K562 (cell line): ENCODE measurements at regions not wholly inside any gene's neighbourhood (a gene's known extent, or its start where the extent isn't known, plus 50 kb on each side); places are given as distances from the start of the nearest gene placed in this dataset.

Experiments
- ATAC-seq: fragments of 200-7000 bp; cut with Tn5 transposase; 3 replicates; pipeline ENCODE4 v1.9.1; 2020; ENCODE audit warnings: moderate library complexity
- BruUV-seq: library from RNA; stranded (reverse); fragments of 400-500 nt; replicated peaks from 2 replicates; lab custom pipeline; 2021; lab: Mats Ljungman, UMichigan
- CTCF ChIA-PET: fragments of 300-600 bp; formaldehyde crosslinking; extraction: SDS; loops from one replicate; lab custom pipeline; 2021; ENCODE audit warnings: low intra/inter-chr PET ratio; lab: Yijun Ruan, JAX
- POLR2A ChIA-PET: fragments of 300-600, 350-650 bp; sonication (Branson Sonifier 250); formaldehyde crosslinking; extraction: SDS; loops from one replicate; lab custom pipeline; 2021; ENCODE audit warnings: antibody characterized with exemption, inconsistent platforms; lab: Yijun Ruan, JAX
- DNase-seq, 4 experiments: peaks; one replicate each; pipeline versions ENCODE4 v3.0.0 to v3.0.0-alpha.2; 2011 to 2018; ENCODE audit warnings: low spot score in 3 of 4, mixed read lengths in 3 of 4; ENCODE audit errors: extremely low read depth in 1 of 4
- FAIRE-seq: peaks from 2 replicates; lab custom pipeline; 2011; peaks lifted over from hg19 to GRCh38; lab: Jason Lieb, UNC
- H2AFZ ChIP-seq: 2 replicates; pipeline ENCODE4 v1.6.0; 2011; ENCODE audit warnings: low read depth, low read length, control low read depth, inconsistent platforms
- H3K27ac ChIP-seq: fragments of 200-600 bp; 3 replicates; pipeline ENCODE4 v1.8.0; 2011; ENCODE audit warnings: low read depth, mild to moderate bottlenecking, control low read depth, inconsistent platforms, low read length, moderate library complexity, mixed read lengths; ENCODE audit errors: extremely low read depth
- H3K27me3 ChIP-seq, 2 experiments: fragments of 300-600 bp in 1 of 2; 2 replicates in 1 of 2; 3 replicates in 1 of 2; pipeline versions ENCODE4 v1.6.0 to v1.8.0; 2011; ENCODE audit warnings: inconsistent platforms in 2 of 2, low read length in 2 of 2, mild to moderate bottlenecking in 1 of 2, mixed read lengths in 1 of 2, moderate library complexity in 1 of 2; ENCODE audit not compliant: control insufficient read depth in 2 of 2, insufficient read depth in 2 of 2
- H3K36me3 ChIP-seq: fragments of 300-600 bp; 3 replicates; pipeline ENCODE4 v1.8.0; 2011; ENCODE audit warnings: mild to moderate bottlenecking, low read length, inconsistent platforms; ENCODE audit not compliant: control insufficient read depth, insufficient read depth
- H3K4me1 ChIP-seq, 2 experiments: fragments of 200-600 bp in 1 of 2; replicated peaks in 1 of 2; 2 replicates in 1 of 2; 3 replicates in 1 of 2; pipeline versions ENCODE4 v1.5.1 to v1.8.0; 2011; ENCODE audit warnings: inconsistent platforms in 2 of 2, low read length in 2 of 2, mild to moderate bottlenecking in 1 of 2, mixed read lengths in 1 of 2, moderate library complexity in 1 of 2; ENCODE audit not compliant: control insufficient read depth in 2 of 2, insufficient read depth in 2 of 2
- H3K4me2 ChIP-seq: 2 replicates; pipeline ENCODE4 v1.6.1; 2011; ENCODE audit warnings: low read length, control low read depth, inconsistent platforms, mixed read lengths; ENCODE audit not compliant: insufficient read depth
- H3K4me3 ChIP-seq: fragments of 200-600 bp; sonication (generic), shearing (Covaris generic); 2 replicates; pipeline ENCODE4 v1.5.1; 2016; ENCODE audit warnings: control low read depth, inconsistent platforms
- H3K79me2 ChIP-seq: fragments of 200-600 bp; 3 replicates; pipeline ENCODE4 v1.8.0; 2011; ENCODE audit warnings: low read length, inconsistent platforms; ENCODE audit not compliant: control insufficient read depth, insufficient read depth
- H3K9ac ChIP-seq, 2 experiments: 2 replicates each; pipeline versions ENCODE4 v1.6.0 to v1.6.1; 2011; ENCODE audit warnings: low read depth in 2 of 2, low read length in 2 of 2, control low read depth in 1 of 2, inconsistent platforms in 1 of 2, mild to moderate bottlenecking in 1 of 2, mixed read lengths in 1 of 2; ENCODE audit not compliant: insufficient read depth in 1 of 2
- H3K9me1 ChIP-seq: one replicate; pipeline ENCODE4 v1.6.0; 2011; ENCODE audit warnings: inconsistent platforms, mild to moderate bottlenecking, low read length, moderate library complexity; ENCODE audit not compliant: control insufficient read depth, insufficient read depth
- H3K9me3 ChIP-seq: replicated peaks from 2 replicates; pipeline ENCODE4 v1.5.1; 2011; ENCODE audit warnings: low read depth, low read length, inconsistent platforms; ENCODE audit not compliant: control insufficient read depth, insufficient read depth
- H4K20me1 ChIP-seq: replicated peaks from 2 replicates; pipeline ENCODE4 v1.6.1; 2011; ENCODE audit warnings: low read length, inconsistent platforms, mixed read lengths; ENCODE audit not compliant: control insufficient read depth, insufficient read depth
- ESRRA ChIP-seq: fragments of 450-650 bp; IDR thresholded peaks from 2 replicates; pipeline ENCODE4 v1.6.1; 2014; ENCODE audit warnings: low read depth, mild to moderate bottlenecking, moderate library complexity, borderline replicate concordance
- MCM2 ChIP-seq: fragments of 450-650 bp; IDR thresholded peaks from 2 replicates; pipeline ENCODE4 v1.6.1; 2017; ENCODE audit warnings: low read depth, mild to moderate bottlenecking
- MED1 ChIP-seq: sonication (generic); formaldehyde crosslinking; IDR thresholded peaks from 2 replicates; pipeline ENCODE4 v1.8.1; 2023; ENCODE audit warnings: missing genetic modification reagents, borderline replicate concordance
- PHF21A ChIP-seq: fragments of 450-650 bp; IDR thresholded peaks from 2 replicates; pipeline ENCODE4 v1.6.1; 2017; ENCODE audit warnings: low read depth, borderline replicate concordance
- POU5F1 ChIP-seq: fragments of 150-350 bp; IDR thresholded peaks from 2 replicates; pipeline ENCODE4 v1.6.1; 2014; ENCODE audit warnings: borderline replicate concordance, low read length, low read depth, mild to moderate bottlenecking; ENCODE audit not compliant: partially characterized antibody
- ZNF407 ChIP-seq: fragments of 450-650 bp; IDR thresholded peaks from 2 replicates; pipeline ENCODE4 v1.6.1; 2016; ENCODE audit warnings: low read depth
- ZNF785 ChIP-seq: fragments of 250-450 bp; sonication (Bioruptor Pico); IDR thresholded peaks from 2 replicates; pipeline ENCODE4 v1.4.0; 2020; ENCODE audit warnings: mild to moderate bottlenecking
- in situ Hi-C: fragments of 300-500 bp; cut with MboI; formaldehyde crosslinking; loops from 4 replicates; pipeline ENCODE4 v1.15.0; 2018; ENCODE audit warnings: inconsistent platforms, mixed read lengths
- intact Hi-C: fragments of 100-400 bp; cut with micrococcal nuclease; formaldehyde crosslinking; loops from 2 replicates; pipeline ENCODE4 v1.14.2; 2022
- TF ChIP-seq, protein P1 (sequence below): sonication (generic); formaldehyde crosslinking; IDR thresholded peaks from 2 replicates; pipeline ENCODE4 v1.8.1; 2023; ENCODE audit warnings: mild to moderate bottlenecking, missing genetic modification reagents, moderate library complexity
- TF ChIP-seq, protein P2 (sequence below): fragments of 450-650 bp; IDR thresholded peaks from 2 replicates; pipeline ENCODE4 v1.6.1; 2016; ENCODE audit warnings: antibody characterized with exemption

DNA sequence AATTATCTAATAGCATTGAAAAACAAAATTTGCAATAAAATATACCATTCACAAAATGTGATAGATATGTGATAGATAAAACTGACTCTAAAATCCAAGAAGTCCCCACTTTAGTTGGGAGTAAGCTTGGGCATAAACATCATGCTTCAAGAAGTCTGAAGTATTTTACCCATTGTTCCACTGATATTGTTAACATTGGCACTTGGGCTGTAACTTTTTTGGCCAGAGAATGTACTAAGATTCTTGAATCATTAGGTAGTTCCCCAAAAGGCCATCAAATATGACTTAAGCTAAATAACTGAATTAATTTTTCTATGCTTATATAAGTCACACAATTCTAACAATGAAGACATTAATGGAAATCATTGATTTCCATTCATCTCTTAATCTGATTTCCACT is 413.6 kb downstream of the CDH2 start:
- H2AFZ ChIP-seq = no peak overlapping the region
- H3K9me1 ChIP-seq = no peaks in the 10 kb centered on the region
- POLR2A ChIA-PET = no interaction called here
- H3K27me3 ChIP-seq = no peaks in the 10 kb centered on the region
- no peaks in the 10 kb centered on the region for H3K4me1 ChIP-seq
- intact Hi-C loops = no loop called here
- in situ Hi-C loops = no loop called here
- CTCF ChIA-PET = interaction anchor here (0.6 kb wide), 1 partner anchor 1795 kb away, joined by 3 read pairs; no protein-coding TSS in a partner anchor
- FAIRE-seq (no peak), ATAC-seq (no peak), DNase-seq (no peak)
- H3K4me3 ChIP-seq = no peak overlapping the region
- H3K9me3 ChIP-seq = no peaks in the 10 kb centered on the region; the same call in 1 of the 2 replicates
- no peak overlapping the region for H3K4me2 ChIP-seq
- H3K27ac ChIP-seq = no peak overlapping the region
- H4K20me1 ChIP-seq = no peaks in the 10 kb centered on the region
- no TSS peak for BruUV-seq
- H3K79me2 ChIP-seq = no peaks in the 10 kb centered on the region
- H3K36me3 ChIP-seq = no peaks in the 10 kb centered on the region
- H3K9ac ChIP-seq = no peak overlapping the region
- TF ChIP-seq, protein P1, sequence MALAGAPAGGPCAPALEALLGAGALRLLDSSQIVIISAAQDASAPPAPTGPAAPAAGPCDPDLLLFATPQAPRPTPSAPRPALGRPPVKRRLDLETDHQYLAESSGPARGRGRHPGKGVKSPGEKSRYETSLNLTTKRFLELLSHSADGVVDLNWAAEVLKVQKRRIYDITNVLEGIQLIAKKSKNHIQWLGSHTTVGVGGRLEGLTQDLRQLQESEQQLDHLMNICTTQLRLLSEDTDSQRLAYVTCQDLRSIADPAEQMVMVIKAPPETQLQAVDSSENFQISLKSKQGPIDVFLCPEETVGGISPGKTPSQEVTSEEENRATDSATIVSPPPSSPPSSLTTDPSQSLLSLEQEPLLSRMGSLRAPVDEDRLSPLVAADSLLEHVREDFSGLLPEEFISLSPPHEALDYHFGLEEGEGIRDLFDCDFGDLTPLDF = no peak
- TF ChIP-seq, protein P2, sequence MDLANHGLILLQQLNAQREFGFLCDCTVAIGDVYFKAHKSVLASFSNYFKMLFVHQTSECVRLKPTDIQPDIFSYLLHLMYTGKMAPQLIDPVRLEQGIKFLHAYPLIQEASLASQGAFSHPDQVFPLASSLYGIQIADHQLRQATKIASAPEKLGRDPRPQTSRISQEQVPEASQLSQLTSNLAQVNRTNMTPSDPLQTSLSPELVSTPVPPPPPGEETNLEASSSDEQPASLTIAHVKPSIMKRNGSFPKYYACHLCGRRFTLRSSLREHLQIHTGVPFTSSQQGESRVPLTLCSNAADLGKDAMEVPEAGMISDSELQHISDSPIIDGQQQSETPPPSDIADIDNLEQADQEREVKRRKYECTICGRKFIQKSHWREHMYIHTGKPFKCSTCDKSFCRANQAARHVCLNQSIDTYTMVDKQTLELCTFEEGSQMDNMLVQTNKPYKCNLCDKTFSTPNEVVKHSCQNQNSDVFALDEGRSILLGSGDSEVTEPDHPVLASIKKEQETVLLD = no peak
- no peak for TF ChIP-seq ZNF407
- no peak for TF ChIP-seq POU5F1
- TF ChIP-seq MED1 (CRISPR knock-in tag) = no peak
- no peak for TF ChIP-seq MCM2
- TF ChIP-seq PHF21A = no peak
- TF ChIP-seq ESRRA = no peak
- TF ChIP-seq ZNF785 = no peak
